Activated CD4-positive, CD25-positive, alpha-beta regulatory T cell (primary cell): ENCODE measurements at regions not wholly inside any gene's neighbourhood (a gene's known extent, or its start where the extent isn't known, plus 50 kb on each side); places are given as distances from the start of the nearest gene placed in this dataset.

Source experiments
- DNase-seq, 4 experiments: peaks; one replicate each; lab custom pipeline; 2025; lab: John Stamatoyannopoulos, UW

GRCh38 chr5:142474431-142475094, 149.7 kb upstream of the SPRY4 start:
- DNase-seq = no peak

GRCh38 chr5:142473038-142473437, 148.2 kb upstream of the SPRY4 start:
- no peak for DNase-seq

GRCh38 chr5:142472306-142472951, 147.6 kb upstream of the SPRY4 start:
- peak in 1 of 4 experiments; percentile 3 for DNase-seq

GRCh38 chr5:142466195-142466971, 141.6 kb upstream of the SPRY4 start:
- no peak for DNase-seq

- no peak for DNase-seq
Measured at GRCh38 chr5:142465476-142465875, 140.7 kb upstream of the SPRY4 start.

- DNase-seq = no peak
Measured at GRCh38 chr5:142463904-142464303, 139.1 kb upstream of the SPRY4 start.

GRCh38 chr5:142461028-142461590, 136.3 kb upstream of the SPRY4 start:
- DNase-seq = no peak

GRCh38 chr5:142459209-142459608, 134.4 kb upstream of the SPRY4 start:
- DNase-seq = no peak

GRCh38 chr5:142455856-142456255, 131.0 kb upstream of the SPRY4 start:
- no peak for DNase-seq

- no peak for DNase-seq
Measured at GRCh38 chr5:142453932-142454331, 129.1 kb upstream of the SPRY4 start.

GRCh38 chr5:142450419-142450818, 125.6 kb upstream of the SPRY4 start:
- DNase-seq = no peak

- DNase-seq = no peak
Measured at GRCh38 chr5:142447887-142448286, 123.1 kb upstream of the SPRY4 start.

GRCh38 chr5:142446960-142447279, 122.1 kb upstream of the SPRY4 start:
- DNase-seq = no peak

GRCh38 chr5:142446131-142446959, 121.5 kb upstream of the SPRY4 start:
- no peak for DNase-seq

- DNase-seq = no peak
Measured at GRCh38 chr5:142445266-142445665, 120.4 kb upstream of the SPRY4 start.

- DNase-seq = no peak
Measured at GRCh38 chr5:142441616-142442015, 116.8 kb upstream of the SPRY4 start.

GRCh38 chr5:142439207-142439860, 114.5 kb upstream of the SPRY4 start:
- DNase-seq = no peak

- no peak for DNase-seq
Measured at GRCh38 chr5:142438573-142438972, 113.8 kb upstream of the SPRY4 start.

- no peak for DNase-seq
Measured at GRCh38 chr5:142437563-142437962, 112.7 kb upstream of the SPRY4 start.

- DNase-seq = no peak
Measured at GRCh38 chr5:142435410-142436115, 110.7 kb upstream of the SPRY4 start.

GRCh38 chr5:142434322-142434612, 109.4 kb upstream of the SPRY4 start:
- DNase-seq = no peak
